GM10266 (cell line): ENCODE measurements at regions not wholly inside any gene's neighbourhood (a gene's known extent, or its start where the extent isn't known, plus 50 kb on each side); places are given as distances from the start of the nearest gene placed in this dataset.
"Not testable (repeated sequence)": the region's sequence is repeated elsewhere in the genome, so short reads cannot be mapped to it uniquely, and the experiment has no call there.

Source experiments
- DNase-seq: peaks from one replicate; pipeline ENCODE4 v3.0.0; 2012; ENCODE audit errors: extremely low spot score
- CTCF ChIP-seq: IDR thresholded peaks from 2 replicates; pipeline ENCODE4 v1.5.1; 2012; ENCODE audit warnings: mild to moderate bottlenecking, low read depth; ENCODE audit not compliant: control insufficient read depth, insufficient read depth; ENCODE audit errors: missing control alignments

DNA sequence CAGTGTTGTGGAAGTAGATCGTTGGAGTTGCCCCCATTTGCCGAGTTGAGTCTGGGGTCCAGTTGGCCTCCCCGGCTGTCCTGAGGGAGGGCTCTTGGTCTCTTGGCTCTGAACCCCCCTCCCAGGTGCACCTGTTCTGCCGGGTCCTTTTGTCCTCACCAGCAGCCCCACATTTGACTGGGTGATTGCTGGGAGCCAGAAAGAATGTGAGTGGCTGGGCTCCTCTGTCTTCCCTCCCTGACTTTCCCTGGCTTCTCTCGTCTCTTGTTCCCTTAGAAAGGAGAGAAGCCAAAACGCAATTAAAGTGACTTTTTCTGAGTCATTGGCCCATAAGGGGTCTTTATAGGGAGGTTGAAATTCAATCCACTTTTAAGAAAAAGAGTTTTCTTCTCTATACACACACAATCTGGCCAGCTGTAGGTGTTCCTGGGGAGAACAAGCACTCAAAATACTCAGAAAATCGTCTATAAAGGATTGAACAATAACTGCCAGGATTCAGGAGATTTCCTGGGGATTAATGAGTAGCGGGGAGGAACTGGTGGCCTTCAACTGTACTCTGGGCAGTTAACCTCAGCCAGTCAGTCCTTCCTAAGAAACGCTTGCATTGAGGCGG, 131.0 kb downstream of the TMEM182 start:
- DNase-seq = no peak
- TF ChIP-seq CTCF = no peak

- no peak for DNase-seq
- no peak for TF ChIP-seq CTCF
Measured at GRCh38 chr2:102893870-102894269, 132.0 kb downstream of the TMEM182 start.

GRCh38 chr2:102895376-102895775, 133.5 kb downstream of the TMEM182 start:
- TF ChIP-seq CTCF = no peak
- no peak for DNase-seq

DNA sequence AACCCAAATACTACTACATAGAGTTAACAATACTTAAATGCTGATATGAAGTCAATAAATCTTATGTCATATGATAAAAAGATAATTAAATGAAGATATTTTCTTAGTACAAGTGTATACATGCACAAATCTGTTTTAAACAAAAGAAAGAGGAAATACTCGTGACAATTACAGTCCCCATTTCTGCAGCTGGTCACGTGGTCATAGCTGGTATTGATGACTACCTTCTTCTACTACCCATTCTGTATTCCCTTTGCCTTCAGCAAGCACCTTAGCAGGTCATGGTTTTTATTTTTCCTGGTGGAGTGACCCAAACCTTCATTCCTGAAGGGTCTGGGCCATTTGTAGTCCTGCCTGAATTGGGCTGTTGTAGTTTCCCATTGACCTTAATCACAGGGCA, 147.4 kb downstream of the TMEM182 start:
- DNase-seq = not testable (repeated sequence)

DNA sequence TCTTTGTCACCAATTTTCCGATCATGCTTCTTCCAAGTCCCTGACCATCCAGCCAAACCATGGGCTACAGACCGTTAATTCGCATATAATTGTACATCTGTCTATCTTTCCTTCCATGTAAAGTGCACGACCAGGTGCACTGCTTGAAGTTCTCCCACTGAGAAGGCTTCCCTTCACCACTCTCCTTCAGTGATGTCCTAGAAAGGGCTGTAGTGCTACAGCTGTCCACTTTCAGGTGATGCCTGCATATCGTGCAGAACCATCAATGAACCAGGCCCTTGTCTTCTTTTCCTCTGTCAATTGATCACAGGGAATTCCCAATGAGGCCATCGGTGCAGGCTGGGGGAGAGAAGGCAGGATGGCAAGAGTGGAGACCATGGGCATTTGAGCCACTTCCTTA, 148.9 kb downstream of the TMEM182 start:
- no peak for TF ChIP-seq CTCF
- no peak for DNase-seq

- no peak for DNase-seq
- TF ChIP-seq CTCF = no peak
Measured at GRCh38 chr2:102915128-102915527, 153.3 kb downstream of the TMEM182 start.

DNA sequence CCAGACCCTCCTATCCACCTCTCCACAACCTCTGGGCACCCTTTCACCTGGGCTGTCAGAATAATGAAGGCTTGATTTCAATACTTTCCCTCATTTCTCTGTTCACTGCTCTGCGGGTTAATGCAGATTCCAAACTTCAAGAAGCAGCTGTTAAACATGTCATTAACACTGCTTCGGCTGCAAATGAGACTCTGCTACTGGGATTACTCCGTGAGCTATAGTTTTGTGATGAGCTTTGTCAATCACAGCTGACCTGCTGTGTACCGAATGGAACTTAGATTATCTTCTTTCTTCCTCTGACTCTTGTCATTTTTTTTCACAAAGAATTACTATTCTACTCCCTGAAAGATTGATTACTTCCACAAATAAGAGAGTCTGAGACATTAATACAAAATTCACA, 160.5 kb downstream of the TMEM182 start:
- no peak for DNase-seq
- TF ChIP-seq CTCF = no peak

DNA sequence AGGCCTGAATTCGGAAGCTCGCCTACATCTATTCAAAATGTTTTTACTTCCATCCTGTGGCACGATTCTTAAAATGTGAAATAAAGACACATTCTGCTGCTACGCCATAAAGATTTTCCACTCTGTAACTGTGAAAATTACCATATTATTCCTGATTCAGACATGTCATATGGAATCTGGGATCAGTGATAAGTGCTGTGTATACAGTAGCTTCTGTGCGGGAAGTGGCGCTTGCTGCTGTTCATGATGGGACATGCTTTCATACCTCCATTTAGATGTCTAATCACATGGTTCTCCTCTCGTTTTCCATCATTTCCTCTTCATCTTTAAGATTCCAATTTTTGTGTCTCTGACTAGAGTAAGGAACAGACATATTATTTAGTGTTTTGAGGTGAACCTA, 163.2 kb downstream of the TMEM182 start:
- no peak for DNase-seq
- TF ChIP-seq CTCF = no peak
